GM21526 (cell line): ENCODE measurements at regions not wholly inside any gene's neighbourhood (a gene's known extent, or its start where the extent isn't known, plus 50 kb on each side); places are given as distances from the start of the nearest gene placed in this dataset.

Experiments
- ATAC-seq: cut with Tn5 transposase; IDR thresholded peaks from one replicate; pipeline ENCODE4 v1.9.1; 2021; ENCODE audit warnings: moderate library complexity; ENCODE audit not compliant: unreplicated experiment, low FRiP score

DNA sequence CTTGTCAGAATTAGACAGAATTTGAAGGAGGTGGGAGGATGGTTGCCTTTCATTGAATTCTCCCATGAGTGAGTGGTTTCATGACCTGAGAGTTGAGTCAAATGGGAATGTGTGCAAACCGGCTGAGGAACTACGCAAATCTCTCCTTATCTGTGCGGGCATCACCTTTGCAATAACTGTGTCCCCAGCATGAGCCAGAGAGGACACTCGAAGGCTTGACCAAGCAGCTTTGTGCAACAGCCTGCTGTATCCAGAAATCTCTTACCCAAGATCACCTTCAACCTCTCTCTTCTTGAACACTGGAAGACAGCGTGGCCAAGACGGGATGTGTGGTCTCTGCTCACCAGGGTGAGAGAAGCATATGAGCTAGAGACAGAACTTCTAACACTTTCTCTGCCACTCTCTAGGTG, 93.8 kb upstream of the IKZF1 start:
- no peak for ATAC-seq

- no peak for ATAC-seq
Measured at GRCh38 chr7:50209461-50210135, 94.9 kb upstream of the IKZF1 start.

GRCh38 chr7:50208378-50208982, 96.0 kb upstream of the IKZF1 start:
- no peak for ATAC-seq

GRCh38 chr7:50207686-50208255, 96.7 kb upstream of the IKZF1 start:
- no peak for ATAC-seq

DNA sequence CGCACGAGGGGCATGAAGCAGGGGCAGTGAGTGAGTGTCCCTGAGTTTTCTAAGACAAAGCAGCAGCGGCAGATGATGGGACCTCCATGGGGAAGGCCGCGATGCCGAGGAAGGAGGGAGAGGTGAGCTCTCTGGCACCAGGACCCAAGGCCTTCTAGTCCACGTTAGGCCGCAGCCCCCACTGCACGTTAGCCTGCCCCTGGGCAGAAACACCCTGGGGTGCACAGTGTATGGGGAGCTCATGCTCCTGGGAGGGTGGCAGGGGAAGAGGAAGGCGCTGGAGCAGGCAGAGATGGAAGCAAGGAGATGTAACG, 97.3 kb upstream of the IKZF1 start:
- ATAC-seq: no peak

- no peak for ATAC-seq
Measured at GRCh38 chr7:50206453-50207250, 97.9 kb upstream of the IKZF1 start.

- ATAC-seq: no peak
Measured at GRCh38 chr7:50205011-50205410, 99.5 kb upstream of the IKZF1 start.

GRCh38 chr7:50204581-50204980, 99.9 kb upstream of the IKZF1 start:
- ATAC-seq: no peak

GRCh38 chr7:50203521-50203920, 101.0 kb upstream of the IKZF1 start:
- no peak for ATAC-seq

DNA sequence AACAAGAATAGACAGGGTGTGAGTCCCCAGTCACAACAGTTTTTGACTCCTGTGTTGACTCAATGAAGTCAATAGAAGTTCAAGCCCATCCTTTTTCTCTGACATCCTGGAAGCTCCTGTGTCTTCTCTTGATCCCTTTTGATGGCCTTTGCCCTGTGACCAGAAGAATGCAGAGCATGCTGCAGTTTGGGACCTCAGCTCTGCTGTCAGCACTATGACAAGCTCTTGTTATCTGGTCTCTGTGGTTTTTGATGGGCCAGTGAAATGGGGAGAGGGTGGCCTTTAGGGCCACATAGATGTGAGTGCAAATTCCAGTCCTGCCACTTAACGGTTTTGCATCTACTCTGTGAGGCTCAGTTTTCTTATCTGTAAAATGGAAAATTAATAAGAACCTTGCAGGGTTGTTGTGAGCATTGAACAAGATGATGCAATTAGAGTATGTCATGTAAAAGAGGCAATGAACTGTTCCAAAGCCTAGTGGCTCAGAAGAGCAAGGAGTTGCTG, 102.4 kb upstream of the IKZF1 start:
- no peak for ATAC-seq

DNA sequence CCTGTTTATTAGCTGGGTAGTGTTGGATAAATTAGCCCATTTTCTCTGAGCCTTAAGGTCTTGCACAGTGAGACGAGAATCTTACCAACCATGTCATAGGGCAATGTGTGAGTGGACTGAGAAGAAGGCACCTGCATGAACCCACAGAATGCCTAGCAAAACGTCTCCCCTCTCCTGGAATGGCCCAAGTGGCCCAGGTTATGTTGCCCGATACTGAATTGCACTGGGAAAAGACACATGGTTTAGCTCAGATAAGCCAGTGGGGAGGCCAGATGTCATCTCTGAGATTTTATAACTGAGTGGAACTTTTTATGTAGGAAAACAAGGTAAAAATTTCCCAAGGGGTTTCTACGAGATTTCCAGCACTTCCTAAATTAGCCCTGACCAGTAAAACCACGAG, 104.7 kb upstream of the IKZF1 start:
- ATAC-seq: no peak

DNA sequence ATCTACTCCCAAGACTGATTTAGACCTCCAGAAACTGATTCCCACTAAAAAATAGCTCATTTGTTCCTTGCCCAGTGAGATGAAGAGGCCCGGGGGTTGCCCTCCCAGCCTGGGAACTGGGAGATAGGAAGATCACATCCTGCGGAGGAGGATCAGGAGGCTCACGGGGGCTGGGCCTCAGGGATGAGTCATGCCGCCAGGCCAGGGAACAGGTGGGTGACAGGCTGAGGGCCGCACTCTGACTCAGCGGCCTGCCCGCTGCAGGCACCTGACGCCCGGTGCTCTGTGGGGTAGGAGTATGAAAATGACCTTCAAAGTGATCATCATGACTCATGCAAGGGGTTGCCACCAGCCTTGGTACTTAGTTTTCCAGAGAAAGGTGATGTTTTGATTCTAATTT, 104.5 kb upstream of the ZPBP start:
- peak; percentile 61 for ATAC-seq

GRCh38 chr7:50196719-50197118, 103.7 kb upstream of the ZPBP start:
- ATAC-seq: no peak

DNA sequence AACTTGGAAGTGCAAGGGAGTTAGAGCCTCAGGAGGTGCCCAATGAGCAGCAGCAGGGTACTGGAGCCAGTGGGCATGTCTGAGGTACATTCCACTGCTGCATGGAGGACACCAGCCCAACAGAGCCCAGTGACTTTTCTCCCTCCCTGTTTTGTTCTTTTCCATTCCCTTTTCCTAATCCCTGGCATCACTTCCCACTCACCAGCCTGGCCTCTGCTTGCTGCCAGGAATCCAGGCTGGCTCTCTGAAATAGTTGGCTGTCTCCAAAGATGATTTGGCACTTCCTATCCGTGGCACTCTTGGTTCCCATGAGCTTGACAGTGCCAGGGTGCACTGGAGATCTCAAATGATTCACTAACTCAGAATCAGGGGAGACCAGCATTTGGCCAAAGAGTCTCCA, 97.7 kb upstream of the ZPBP start:
- no peak for ATAC-seq

- no peak for ATAC-seq
Measured at GRCh38 chr7:50189371-50189770, 96.3 kb upstream of the ZPBP start.

DNA sequence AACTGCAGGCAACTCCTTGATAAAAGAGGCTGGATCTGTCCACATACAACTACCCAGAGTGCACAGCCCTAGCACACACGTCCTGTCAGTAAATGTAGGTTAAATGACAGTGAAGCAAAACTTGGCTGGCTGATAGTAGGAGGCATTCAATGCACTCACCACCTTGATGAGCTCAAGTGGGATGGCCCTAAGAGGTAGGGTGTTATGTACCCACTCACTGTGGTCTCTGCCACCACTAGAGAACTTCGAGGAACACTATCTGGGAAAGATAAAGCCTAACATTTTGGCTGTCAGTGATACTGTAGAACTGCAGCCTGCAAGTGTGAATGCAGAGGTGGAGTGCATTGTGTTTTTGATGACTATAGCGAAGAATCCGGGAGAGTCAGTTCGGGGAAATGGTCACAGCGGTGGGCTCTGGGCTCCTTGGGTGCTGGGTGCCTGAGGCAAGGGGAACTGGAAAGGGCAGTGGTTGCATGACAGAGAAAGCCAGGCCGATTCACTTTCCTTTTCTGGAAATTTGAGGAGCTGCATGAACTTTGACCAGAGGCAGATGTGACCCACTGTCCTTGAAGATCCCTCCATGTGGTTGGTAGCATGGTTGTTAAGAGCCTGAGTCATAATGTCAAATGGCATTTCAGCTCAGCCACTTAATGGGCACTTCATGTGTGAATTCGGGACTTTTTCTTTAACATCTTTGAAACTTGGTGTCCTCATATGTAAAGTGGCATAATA, 93.1 kb upstream of the ZPBP start:
- no peak for ATAC-seq

DNA sequence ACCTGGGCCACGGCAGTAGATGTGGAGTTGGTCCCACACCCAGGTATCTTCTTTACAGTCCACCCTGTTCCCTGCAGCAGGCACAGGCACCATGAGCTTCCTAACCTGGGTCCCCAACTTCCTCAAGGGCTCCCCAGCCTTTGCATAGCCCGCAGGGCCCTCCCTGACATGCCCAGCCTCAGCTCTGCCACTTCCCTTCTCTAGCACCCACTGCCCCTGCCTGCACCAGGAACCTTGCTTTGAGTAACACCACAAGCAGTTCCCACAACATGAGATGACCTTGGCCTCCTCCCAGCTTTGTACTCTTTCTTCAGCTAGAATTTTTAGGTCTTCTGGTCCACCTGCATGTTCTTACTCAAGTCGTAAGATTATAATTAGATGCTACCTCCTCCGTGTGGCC, 92.2 kb upstream of the ZPBP start:
- ATAC-seq: no peak

DNA sequence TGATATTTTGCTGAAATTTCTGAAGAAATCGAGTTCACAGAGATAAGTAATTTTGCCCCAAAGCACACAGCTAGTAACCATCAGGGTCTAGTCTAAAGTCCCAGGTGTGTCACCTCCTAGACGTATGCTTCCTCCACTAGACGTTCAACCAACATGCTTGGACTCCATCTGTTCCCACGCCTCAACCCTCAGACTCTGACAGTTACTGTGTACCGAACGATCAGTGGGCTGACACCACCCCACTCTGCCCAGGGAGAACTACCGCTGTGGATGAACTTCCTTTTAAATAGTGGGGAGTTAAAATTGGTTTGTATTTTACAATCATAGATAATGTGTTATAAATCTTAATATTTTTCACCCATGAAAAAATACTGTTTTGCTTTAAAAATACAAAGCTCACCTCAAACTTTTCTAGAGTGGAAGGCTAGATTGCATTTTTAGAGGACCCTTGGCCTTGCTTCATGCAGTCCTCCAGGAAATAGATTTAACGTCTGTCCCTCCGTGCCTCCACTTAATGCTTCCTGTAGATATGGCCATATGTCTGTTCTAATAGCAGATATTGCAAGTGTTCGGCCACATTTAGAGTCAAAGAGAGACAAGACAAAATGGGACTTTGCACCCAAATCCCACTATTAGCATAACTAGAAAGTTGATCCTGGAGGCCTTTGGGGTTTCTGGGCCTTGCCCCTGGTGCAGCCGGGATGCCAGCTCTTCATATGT, 91.4 kb upstream of the ZPBP start:
- ATAC-seq: no peak

DNA sequence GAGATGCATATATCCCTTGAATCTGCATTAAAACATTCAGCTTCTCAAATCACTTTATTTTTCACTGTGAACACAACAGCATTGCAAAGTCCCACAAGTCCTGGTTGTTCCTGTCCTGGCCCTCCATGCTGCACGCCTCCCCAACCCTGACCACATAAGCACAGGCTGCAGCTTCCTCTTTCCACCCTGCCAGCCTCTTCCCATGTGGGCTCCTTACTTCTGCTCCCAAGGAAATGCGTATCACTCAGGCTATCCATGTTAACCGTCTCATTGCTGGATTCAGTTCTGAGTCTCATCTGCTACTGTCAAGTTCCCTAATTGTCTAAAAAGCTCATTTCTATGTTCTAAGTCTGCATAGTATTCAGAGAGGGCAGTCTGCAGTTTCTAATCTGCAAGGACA, 89.7 kb upstream of the ZPBP start:
- no peak for ATAC-seq

DNA sequence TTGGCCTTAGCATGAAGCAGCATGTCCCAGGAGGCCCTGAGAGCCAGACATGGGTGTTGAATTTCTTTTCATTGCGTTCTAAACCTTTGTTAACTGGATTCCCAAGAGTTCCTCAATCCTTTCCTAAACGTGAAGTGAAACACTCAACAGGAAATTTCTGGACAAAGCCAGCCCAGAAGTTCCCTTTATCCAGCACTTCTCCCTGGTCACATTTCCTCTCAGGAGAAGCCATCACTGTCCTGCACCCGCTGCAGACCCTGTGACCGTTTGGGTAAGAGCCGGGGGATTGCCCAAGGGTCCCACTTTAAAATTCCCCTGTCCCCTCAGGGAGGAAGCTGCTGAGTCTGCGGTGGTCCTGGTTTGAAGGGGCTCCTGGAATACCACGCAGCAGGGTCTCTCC, 88.0 kb upstream of the ZPBP start:
- ATAC-seq: no peak
